ENCODE measurements at regions not wholly inside any gene's neighbourhood (a gene's known extent, or its start where the extent isn't known, plus 50 kb on each side); places are given as distances from the start of the nearest gene placed in this dataset.

GRCh38 chr12:115210533-115211252 is 526.7 kb upstream of the TBX3 start:
- no peak overlapping the region for H3K9ac ChIP-seq (ENCODE audit: low read depth in 1 of 2, low read length in 2 of 2)
- H3K4me1 ChIP-seq (ENCODE audit: control insufficient read depth in 4 of 4, insufficient read depth in 4 of 4, low read length in 3 of 4): no peaks in the 10 kb centered on the region
- TF ChIP-seq FOXA1 (IDR thresholded peaks at IDR 0.05) (no peak), FOXA2 (IDR thresholded peaks at IDR 0.05) (no peak), REST (IDR thresholded peaks at IDR 0.05) (no peak), HNF4A (conservative IDR thresholded peaks at IDR 0.05) (no peak), SP1 (IDR thresholded peaks at IDR 0.05) (no peak), RXRA (IDR thresholded peaks at IDR 0.05) (no peak), ZBTB33 (IDR thresholded peaks at IDR 0.05) (no peak), RAD21 (IDR thresholded peaks at IDR 0.05) (no peak), EGR1 (IDR thresholded peaks at IDR 0.05; ENCODE audit: low read depth in 2 of 2) (no peak), CTCF (IDR thresholded peaks at IDR 0.05; ENCODE audit: low read depth, low read length, missing input control) (no peak), JUND (IDR thresholded peaks at IDR 0.05) (no peak), TAF1 (conservative IDR thresholded peaks at IDR 0.05) (no peak)
- DNase-seq (ENCODE audit: low spot score): no peak
- H3K27me3 ChIP-seq (ENCODE audit: control insufficient read depth in 4 of 4, insufficient read depth in 4 of 4, low read length in 3 of 4): no peaks in the 10 kb centered on the region
- no peaks in the 10 kb centered on the region for H3K36me3 ChIP-seq (ENCODE audit: control insufficient read depth in 4 of 4, insufficient read depth in 3 of 4, low read depth in 1 of 4, low read length in 3 of 4)
- H3K27ac ChIP-seq (ENCODE audit: low read depth in 1 of 2, low read length in 2 of 2): no peak overlapping the region
- WGBS: 83% methylated on average over 3 of the region's 3 CpGs
- H3K9me3 ChIP-seq (ENCODE audit: control insufficient read depth in 4 of 4, low read length in 3 of 4): no peaks in the 10 kb centered on the region
- H3K4me3 ChIP-seq (ENCODE audit: low read depth in 1 of 3, low read length in 3 of 3): no peak overlapping the region

- no peaks in the 10 kb centered on the region for H3K4me1 ChIP-seq (ENCODE audit: control insufficient read depth in 4 of 4, insufficient read depth in 4 of 4, low read length in 3 of 4)
- H3K4me3 ChIP-seq (ENCODE audit: low read depth in 1 of 3, low read length in 3 of 3): no peak overlapping the region
- H3K27ac ChIP-seq (ENCODE audit: low read depth in 1 of 2, low read length in 2 of 2): no peak overlapping the region
- H3K36me3 ChIP-seq (ENCODE audit: control insufficient read depth in 4 of 4, insufficient read depth in 3 of 4, low read depth in 1 of 4, low read length in 3 of 4): no peaks in the 10 kb centered on the region
- no peak for TF ChIP-seq ATF3 (IDR thresholded peaks at IDR 0.05)
- no peak for TF ChIP-seq GABPA (IDR thresholded peaks at IDR 0.05 in 1 of 2, conservative IDR thresholded peaks at IDR 0.05 in 1 of 2)
- DNase-seq (ENCODE audit: low spot score): no peak
- H3K9ac ChIP-seq (ENCODE audit: low read depth in 1 of 2, low read length in 2 of 2): no peak overlapping the region
- H3K9me3 ChIP-seq (ENCODE audit: control insufficient read depth in 4 of 4, low read length in 3 of 4): no peaks in the 10 kb centered on the region
- WGBS: 84% methylated on average over 8 of the region's 8 CpGs
- H3K27me3 ChIP-seq (ENCODE audit: control insufficient read depth in 4 of 4, insufficient read depth in 4 of 4, low read length in 3 of 4): no peaks in the 10 kb centered on the region
Observed at GRCh38 chr12:115209230-115209629, 525.3 kb upstream of the TBX3 start.

All from liver (tissue), 8 donors.